Glutamatergic neuron (in vitro differentiated cells): ENCODE measurements at regions not wholly inside any gene's neighbourhood (a gene's known extent, or its start where the extent isn't known, plus 50 kb on each side); places are given as distances from the start of the nearest gene placed in this dataset.

Experiments used
- DNase-seq: peaks from one replicate; pipeline ENCODE4 v3.0.0; 2022
- H3K27ac Mint-ChIP-seq: one replicate; pipeline ENCODE4 v1.8.0; 2020; ENCODE audit warnings: mild to moderate bottlenecking, mixed read lengths, inconsistent platforms; ENCODE audit not compliant: unreplicated experiment
- H3K27me3 Mint-ChIP-seq: one replicate; pipeline ENCODE4 v1.8.0; 2020; ENCODE audit warnings: mild to moderate bottlenecking, moderate library complexity, mixed read lengths, inconsistent platforms; ENCODE audit not compliant: unreplicated experiment
- H3K36me3 Mint-ChIP-seq: one replicate; pipeline ENCODE4 v1.8.0; 2020; ENCODE audit warnings: mild to moderate bottlenecking, mixed read lengths, inconsistent platforms; ENCODE audit not compliant: unreplicated experiment
- H3K4me1 Mint-ChIP-seq: one replicate; pipeline ENCODE4 v1.8.0; 2020; ENCODE audit warnings: mild to moderate bottlenecking, low read depth, mixed read lengths, inconsistent platforms; ENCODE audit not compliant: unreplicated experiment
- H3K4me3 Mint-ChIP-seq: one replicate; pipeline ENCODE4 v1.8.0; 2020; ENCODE audit warnings: mild to moderate bottlenecking, mixed read lengths, inconsistent platforms; ENCODE audit not compliant: unreplicated experiment
- H3K9me3 Mint-ChIP-seq: one replicate; pipeline ENCODE4 v1.8.0; 2020; ENCODE audit warnings: mild to moderate bottlenecking, moderate library complexity, mixed read lengths, inconsistent platforms; ENCODE audit not compliant: unreplicated experiment
- TF ChIP-seq, protein P1 (sequence below): fragments of 200-600 bp; sonication (generic); IDR thresholded peaks from one replicate; pipeline ENCODE4 v1.5.0; 2021; ENCODE audit not compliant: partially characterized antibody, unreplicated experiment

DNA sequence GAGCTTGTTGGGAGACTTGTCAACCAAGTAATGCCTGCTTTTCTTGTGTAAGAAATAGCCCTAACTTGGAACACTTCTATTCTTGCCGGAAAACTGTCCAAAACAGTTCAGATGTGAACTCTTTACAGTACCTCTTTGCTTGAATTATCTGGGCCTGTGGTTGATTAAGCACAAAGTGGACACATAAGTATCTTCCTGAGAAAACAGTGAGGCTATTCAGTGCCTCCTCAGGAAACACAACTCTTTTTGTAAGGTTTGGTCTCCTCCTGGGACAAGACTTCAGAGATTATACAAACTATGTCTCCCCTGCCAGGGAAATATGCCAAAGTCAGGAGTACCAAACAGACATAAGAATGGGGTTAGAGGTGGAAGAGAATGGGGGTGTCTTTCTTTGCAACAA, 127.7 kb downstream of the LACC1 start:
- no peak overlapping the region for H3K4me3 Mint-ChIP-seq
- peaks cover 2% of the 10 kb centered on the region for H3K4me1 Mint-ChIP-seq
- no peak overlapping the region for H3K27ac Mint-ChIP-seq
- no peaks in the 10 kb centered on the region for H3K36me3 Mint-ChIP-seq
- TF ChIP-seq, protein P1, sequence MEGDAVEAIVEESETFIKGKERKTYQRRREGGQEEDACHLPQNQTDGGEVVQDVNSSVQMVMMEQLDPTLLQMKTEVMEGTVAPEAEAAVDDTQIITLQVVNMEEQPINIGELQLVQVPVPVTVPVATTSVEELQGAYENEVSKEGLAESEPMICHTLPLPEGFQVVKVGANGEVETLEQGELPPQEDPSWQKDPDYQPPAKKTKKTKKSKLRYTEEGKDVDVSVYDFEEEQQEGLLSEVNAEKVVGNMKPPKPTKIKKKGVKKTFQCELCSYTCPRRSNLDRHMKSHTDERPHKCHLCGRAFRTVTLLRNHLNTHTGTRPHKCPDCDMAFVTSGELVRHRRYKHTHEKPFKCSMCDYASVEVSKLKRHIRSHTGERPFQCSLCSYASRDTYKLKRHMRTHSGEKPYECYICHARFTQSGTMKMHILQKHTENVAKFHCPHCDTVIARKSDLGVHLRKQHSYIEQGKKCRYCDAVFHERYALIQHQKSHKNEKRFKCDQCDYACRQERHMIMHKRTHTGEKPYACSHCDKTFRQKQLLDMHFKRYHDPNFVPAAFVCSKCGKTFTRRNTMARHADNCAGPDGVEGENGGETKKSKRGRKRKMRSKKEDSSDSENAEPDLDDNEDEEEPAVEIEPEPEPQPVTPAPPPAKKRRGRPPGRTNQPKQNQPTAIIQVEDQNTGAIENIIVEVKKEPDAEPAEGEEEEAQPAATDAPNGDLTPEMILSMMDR: no peak
- no peaks in the 10 kb centered on the region for H3K9me3 Mint-ChIP-seq
- no peaks in the 10 kb centered on the region for H3K27me3 Mint-ChIP-seq
- DNase-seq: no peak

DNA sequence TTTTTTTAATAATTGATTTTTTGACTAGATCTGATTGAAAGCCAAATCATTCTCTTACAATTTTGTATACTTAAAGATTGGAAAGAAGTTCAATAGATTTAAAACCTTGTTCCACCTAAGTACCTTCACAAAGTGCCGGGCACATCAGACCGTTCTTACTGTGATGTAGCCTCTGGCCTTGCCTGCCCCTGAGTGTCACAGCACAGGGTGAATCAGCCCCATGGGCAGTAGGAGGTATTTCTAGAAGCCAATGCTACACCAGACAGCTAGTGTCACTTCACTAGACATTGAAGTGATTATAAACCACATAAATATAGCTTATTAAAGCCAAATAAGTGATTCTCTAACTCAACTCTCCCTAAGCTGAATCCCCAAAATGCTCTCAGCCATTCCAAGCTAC, 131.3 kb downstream of the LACC1 start:
- Mint-ChIP-seq H3K9me3 (no peaks in the 10 kb centered on the region), H3K4me1 (peaks cover 1% of the 10 kb centered on the region), H3K27me3 (no peaks in the 10 kb centered on the region), H3K27ac (no peak overlapping the region), H3K4me3 (no peak overlapping the region), H3K36me3 (no peaks in the 10 kb centered on the region)
- no peak for DNase-seq
- TF ChIP-seq, protein P1: no peak

DNA sequence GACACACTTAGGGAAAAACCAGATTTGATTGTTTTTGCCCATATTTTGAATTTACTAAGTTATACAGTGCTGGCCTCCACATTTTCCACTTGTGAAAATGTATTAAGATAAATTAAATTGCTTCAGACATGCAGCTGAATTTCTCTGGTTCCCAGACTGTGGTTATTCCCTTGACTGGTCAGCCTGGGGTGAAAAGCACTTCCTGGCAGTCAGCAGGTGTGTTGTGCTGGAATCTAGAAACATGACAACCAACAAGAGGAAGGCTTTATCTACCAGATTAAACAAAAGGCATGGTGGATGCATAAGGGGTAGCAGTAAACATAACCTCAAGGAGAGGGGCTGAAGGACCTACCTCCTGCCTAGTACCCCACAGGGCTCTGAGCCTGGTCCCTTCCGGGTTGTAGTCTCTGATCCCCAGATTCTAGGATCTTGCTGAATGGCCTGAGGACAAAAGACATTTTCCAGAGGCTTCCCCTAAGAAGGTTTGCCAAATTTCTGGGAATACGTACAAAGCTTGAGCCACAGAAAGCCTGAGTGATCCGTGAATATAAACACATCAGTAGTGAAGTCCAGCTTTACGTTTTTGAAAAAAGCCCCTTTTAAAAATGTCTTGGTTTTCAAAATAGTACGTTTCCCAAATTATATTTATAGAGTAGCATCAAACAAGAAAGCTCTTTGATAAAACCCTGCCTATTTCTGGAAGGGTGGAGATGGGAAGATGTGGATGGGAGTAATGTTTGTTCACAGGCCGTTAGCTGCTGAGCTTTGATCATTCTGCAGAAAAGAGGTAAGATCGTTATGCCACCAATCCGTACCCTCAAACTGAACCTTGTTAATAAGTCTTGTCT, 133.4 kb downstream of the LACC1 start:
- no peak for DNase-seq
- Mint-ChIP-seq H3K9me3 (no peaks in the 10 kb centered on the region), H3K27ac (no peak overlapping the region), H3K4me1 (peaks cover 1% of the 10 kb centered on the region), H3K4me3 (no peak overlapping the region), H3K27me3 (no peaks in the 10 kb centered on the region), H3K36me3 (no peaks in the 10 kb centered on the region)
- TF ChIP-seq, protein P1: no peak

DNA sequence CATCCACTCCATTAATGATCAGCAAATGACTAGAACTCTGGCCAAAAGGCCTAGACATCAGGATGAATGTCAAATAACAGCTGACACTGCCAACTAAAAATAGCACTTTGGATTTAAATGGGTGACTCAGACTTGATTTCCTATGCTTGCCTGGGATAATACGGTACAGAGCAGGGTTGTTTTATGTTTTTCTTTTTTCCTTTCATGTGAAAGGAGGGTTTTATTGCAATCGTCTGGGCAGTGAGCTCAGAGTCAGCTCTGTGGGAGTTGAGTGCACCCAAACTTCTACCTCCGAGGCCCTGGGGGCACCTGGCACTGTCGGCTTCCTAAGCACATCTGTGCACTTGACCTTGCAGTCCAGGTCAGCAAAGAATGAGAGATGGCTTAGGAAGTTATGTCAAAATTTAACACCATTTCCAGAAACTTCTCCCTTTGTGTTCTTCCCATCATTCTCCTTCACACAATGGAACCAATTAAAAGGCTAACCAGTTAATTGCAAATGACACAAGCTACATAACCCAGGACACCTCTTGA, 134.1 kb downstream of the LACC1 start:
- H3K4me3 Mint-ChIP-seq: no peak overlapping the region
- H3K27me3 Mint-ChIP-seq: no peaks in the 10 kb centered on the region
- H3K27ac Mint-ChIP-seq: no peak overlapping the region

More for the DNA sequence above, 134.1 kb downstream of the LACC1 start:
- no peak for DNase-seq
- peaks cover 1% of the 10 kb centered on the region for H3K4me1 Mint-ChIP-seq
- no peaks in the 10 kb centered on the region for H3K9me3 Mint-ChIP-seq
- H3K36me3 Mint-ChIP-seq: no peaks in the 10 kb centered on the region
- TF ChIP-seq, protein P1: no peak
